SK-N-MC (cell line): ENCODE measurements at regions not wholly inside any gene's neighbourhood (a gene's known extent, or its start where the extent isn't known, plus 50 kb on each side); places are given as distances from the start of the nearest gene placed in this dataset.

Experiments used
- EZH2 ChIP-seq: fragments of 200-600 bp; sonication (generic); IDR thresholded peaks from one replicate; pipeline ENCODE4 v1.6.1; 2017; ENCODE audit warnings: antibody characterized with exemption
- FOXP2 ChIP-seq: optimal IDR thresholded peaks from 2 replicates; pipeline ENCODE3; 2011; ENCODE audit warnings: mild to moderate bottlenecking, moderate library complexity; ENCODE audit not compliant: insufficient read depth; ENCODE audit errors: extremely low read length, control extremely low read depth
- POLR2AphosphoS5 ChIP-seq: IDR thresholded peaks from 2 replicates; pipeline ENCODE4 v1.6.1; 2012; ENCODE audit warnings: mild to moderate bottlenecking, low read depth, low read length, borderline replicate concordance

DNA sequence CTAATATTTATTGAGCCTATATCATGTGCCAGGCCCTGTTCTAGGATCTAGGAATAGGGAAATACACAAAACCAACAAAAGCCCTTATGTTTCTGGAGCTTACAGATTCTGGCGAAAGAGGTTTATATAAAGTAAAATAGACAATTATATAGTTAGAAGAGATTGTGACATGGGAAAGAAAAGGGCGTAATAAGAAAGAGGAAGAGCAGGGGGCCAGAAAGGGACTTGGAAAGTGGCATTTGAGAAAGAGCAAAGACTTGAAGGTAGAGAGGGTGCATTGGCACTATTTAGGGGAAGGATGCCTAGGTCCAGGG is 322.5 kb upstream of the FAM78B start:
- TF ChIP-seq POLR2AphosphoS5 (no peak), EZH2 (no peak), FOXP2 (no peak)
